Panc1 (cell line): ENCODE measurements at regions not wholly inside any gene's neighbourhood (a gene's known extent, or its start where the extent isn't known, plus 50 kb on each side); places are given as distances from the start of the nearest gene placed in this dataset.

Source experiments
- SIN3A ChIP-seq: IDR thresholded peaks from 2 replicates; pipeline ENCODE4 v1.6.1; 2012; ENCODE audit warnings: low read depth, mild to moderate bottlenecking, low read length, moderate library complexity, borderline replicate concordance; ENCODE audit not compliant: insufficient read depth
- TCF7L2 ChIP-seq: IDR thresholded peaks from 2 replicates; pipeline ENCODE4 v1.6.1; 2011; ENCODE audit warnings: mild to moderate bottlenecking, low read depth, low read length, inconsistent platforms
- TF ChIP-seq, protein P1 (sequence below): fragments of 450-650 bp; IDR thresholded peaks from 2 replicates; pipeline ENCODE4 v1.5.1; 2017; ENCODE audit warnings: mild to moderate bottlenecking

DNA sequence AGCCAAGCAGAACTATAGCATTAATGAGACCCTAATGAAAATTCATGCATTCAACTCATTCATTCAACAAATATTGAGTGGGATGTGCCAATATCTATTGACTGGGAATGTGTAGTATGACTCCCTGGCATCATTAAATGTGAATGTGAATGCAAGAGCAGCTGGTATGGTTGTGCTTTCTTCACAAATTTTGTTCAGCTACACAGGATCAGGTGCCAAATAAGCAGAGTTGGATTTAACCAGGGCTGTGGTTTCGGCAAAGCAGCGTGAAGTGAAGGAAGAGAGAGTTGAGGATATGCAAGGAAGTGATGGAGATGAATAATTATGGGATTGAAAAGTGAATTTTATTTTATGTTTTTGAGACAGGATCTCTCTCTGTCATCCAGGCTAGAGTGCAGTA is 87.1 kb upstream of the HNF1B start:
- TF ChIP-seq SIN3A (no peak), TCF7L2 (no peak)
- TF ChIP-seq, protein P1, sequence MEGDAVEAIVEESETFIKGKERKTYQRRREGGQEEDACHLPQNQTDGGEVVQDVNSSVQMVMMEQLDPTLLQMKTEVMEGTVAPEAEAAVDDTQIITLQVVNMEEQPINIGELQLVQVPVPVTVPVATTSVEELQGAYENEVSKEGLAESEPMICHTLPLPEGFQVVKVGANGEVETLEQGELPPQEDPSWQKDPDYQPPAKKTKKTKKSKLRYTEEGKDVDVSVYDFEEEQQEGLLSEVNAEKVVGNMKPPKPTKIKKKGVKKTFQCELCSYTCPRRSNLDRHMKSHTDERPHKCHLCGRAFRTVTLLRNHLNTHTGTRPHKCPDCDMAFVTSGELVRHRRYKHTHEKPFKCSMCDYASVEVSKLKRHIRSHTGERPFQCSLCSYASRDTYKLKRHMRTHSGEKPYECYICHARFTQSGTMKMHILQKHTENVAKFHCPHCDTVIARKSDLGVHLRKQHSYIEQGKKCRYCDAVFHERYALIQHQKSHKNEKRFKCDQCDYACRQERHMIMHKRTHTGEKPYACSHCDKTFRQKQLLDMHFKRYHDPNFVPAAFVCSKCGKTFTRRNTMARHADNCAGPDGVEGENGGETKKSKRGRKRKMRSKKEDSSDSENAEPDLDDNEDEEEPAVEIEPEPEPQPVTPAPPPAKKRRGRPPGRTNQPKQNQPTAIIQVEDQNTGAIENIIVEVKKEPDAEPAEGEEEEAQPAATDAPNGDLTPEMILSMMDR, result no peak
